Ishikawa (cell line): ENCODE measurements at regions not wholly inside any gene's neighbourhood (a gene's known extent, or its start where the extent isn't known, plus 50 kb on each side); places are given as distances from the start of the nearest gene placed in this dataset.

Experiments
- TF ChIP-seq, protein P1 (sequence below): IDR thresholded peaks from 2 replicates; pipeline ENCODE4 v1.6.1; 2012
- TF ChIP-seq, protein P2 (sequence below): IDR thresholded peaks from 2 replicates; pipeline ENCODE4 v1.6.1; 2012; ENCODE audit warnings: low read depth, mild to moderate bottlenecking

DNA sequence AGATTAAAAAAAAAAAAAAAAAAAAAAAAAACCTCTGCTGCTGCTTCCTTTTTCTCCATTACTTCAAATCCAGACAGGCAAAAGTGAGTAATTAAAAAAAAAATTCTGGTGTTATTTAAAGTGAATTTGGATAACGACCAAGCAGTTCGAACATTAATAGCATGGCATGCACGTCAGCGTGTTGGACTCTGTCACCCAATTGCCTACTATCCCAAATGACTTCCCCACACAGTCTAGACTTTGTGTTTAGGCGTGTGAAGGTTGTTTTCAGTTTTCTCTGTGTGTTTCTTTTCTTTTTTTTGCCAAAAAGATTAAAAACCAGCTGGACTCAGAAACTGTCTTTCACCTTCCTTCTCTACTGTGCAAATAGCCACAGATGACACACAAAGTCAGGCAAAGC, 321.4 kb downstream of the MSX2 start:
- TF ChIP-seq, protein P1, sequence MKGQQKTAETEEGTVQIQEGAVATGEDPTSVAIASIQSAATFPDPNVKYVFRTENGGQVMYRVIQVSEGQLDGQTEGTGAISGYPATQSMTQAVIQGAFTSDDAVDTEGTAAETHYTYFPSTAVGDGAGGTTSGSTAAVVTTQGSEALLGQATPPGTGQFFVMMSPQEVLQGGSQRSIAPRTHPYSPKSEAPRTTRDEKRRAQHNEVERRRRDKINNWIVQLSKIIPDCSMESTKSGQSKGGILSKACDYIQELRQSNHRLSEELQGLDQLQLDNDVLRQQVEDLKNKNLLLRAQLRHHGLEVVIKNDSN = no peak
- TF ChIP-seq, protein P2, sequence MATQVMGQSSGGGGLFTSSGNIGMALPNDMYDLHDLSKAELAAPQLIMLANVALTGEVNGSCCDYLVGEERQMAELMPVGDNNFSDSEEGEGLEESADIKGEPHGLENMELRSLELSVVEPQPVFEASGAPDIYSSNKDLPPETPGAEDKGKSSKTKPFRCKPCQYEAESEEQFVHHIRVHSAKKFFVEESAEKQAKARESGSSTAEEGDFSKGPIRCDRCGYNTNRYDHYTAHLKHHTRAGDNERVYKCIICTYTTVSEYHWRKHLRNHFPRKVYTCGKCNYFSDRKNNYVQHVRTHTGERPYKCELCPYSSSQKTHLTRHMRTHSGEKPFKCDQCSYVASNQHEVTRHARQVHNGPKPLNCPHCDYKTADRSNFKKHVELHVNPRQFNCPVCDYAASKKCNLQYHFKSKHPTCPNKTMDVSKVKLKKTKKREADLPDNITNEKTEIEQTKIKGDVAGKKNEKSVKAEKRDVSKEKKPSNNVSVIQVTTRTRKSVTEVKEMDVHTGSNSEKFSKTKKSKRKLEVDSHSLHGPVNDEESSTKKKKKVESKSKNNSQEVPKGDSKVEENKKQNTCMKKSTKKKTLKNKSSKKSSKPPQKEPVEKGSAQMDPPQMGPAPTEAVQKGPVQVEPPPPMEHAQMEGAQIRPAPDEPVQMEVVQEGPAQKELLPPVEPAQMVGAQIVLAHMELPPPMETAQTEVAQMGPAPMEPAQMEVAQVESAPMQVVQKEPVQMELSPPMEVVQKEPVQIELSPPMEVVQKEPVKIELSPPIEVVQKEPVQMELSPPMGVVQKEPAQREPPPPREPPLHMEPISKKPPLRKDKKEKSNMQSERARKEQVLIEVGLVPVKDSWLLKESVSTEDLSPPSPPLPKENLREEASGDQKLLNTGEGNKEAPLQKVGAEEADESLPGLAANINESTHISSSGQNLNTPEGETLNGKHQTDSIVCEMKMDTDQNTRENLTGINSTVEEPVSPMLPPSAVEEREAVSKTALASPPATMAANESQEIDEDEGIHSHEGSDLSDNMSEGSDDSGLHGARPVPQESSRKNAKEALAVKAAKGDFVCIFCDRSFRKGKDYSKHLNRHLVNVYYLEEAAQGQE = no peak
